Psoas muscle (tissue), 7 donors: ENCODE measurements at regions not wholly inside any gene's neighbourhood (a gene's known extent, or its start where the extent isn't known, plus 50 kb on each side); places are given as distances from the start of the nearest gene placed in this dataset.

ENCODE experiments used
- ATAC-seq, 4 donors: fragments of 200-7000 bp; cut with Tn5 transposase; one replicate each; pipeline ENCODE4 v1.9.1; 2020; ENCODE audit warnings: moderate library complexity in 3 of 4, mild to moderate bottlenecking in 2 of 4
- DNase-seq, 2 donors: peaks; one replicate each; pipeline ENCODE4 v3.0.0-alpha.2; 2020
- H3K27ac ChIP-seq: fragments of 200-600 bp; one replicate; pipeline ENCODE4 v1.8.0; 2022
- H3K27me3 ChIP-seq, 3 donors: fragments of 200-600 bp in 1 of 3; one replicate each; pipeline versions ENCODE4 v1.6.1 to v1.8.0; 2013 to 2022; ENCODE audit warnings: low read length in 2 of 3, mild to moderate bottlenecking in 2 of 3, moderate library complexity in 1 of 3; ENCODE audit not compliant: insufficient read depth in 3 of 3
- H3K36me3 ChIP-seq, 2 donors: fragments of 200-600 bp in 1 of 2; one replicate each; pipeline versions ENCODE4 v1.6.1 to v1.8.0; 2013 to 2022; ENCODE audit warnings: low read depth in 1 of 2, mild to moderate bottlenecking in 1 of 2, moderate library complexity in 1 of 2; ENCODE audit not compliant: insufficient read depth in 1 of 2
- H3K4me1 ChIP-seq: fragments of 200-600 bp; one replicate; pipeline ENCODE4 v1.8.0; 2022
- H3K4me3 ChIP-seq: fragments of 200-600 bp; one replicate; pipeline ENCODE4 v1.8.0; 2022; ENCODE audit warnings: mild to moderate bottlenecking
- H3K9me3 ChIP-seq: fragments of 200-600 bp; one replicate; pipeline ENCODE4 v1.8.0; 2022
- CTCF ChIP-seq: fragments of 200-600 bp; IDR thresholded peaks from one replicate; pipeline ENCODE4 v1.8.0; 2022; ENCODE audit warnings: antibody characterized with exemption
- WGBS, 3 donors: extraction: QIAGEN DNeasy Blood & Tissue Kit; methylation state at CpG; one replicate each; pipeline versions ENCODE4 v1.1.6 to v1.1.7; 2013; 5-methylcytosine and 5-hydroxymethylcytosine counted together
- intact Hi-C, 2 donors: fragments of 100-400 bp; cut with DNase I; formaldehyde crosslinking; loops; one replicate each; pipeline versions ENCODE4 v1.11.0 to v1.14.2; 2022
- donor health status: healthy with polysubstance abuse.
- donor health status: DM: no; HTN: no; CAD: no; lungs with moderate emphysema.
- donor health status: Bipolar disorder and iron deficiency.
- donor health status: healthy.
- donor health status: DM: yes; HTN: yes; CAD: no.
- donor health status: DM: no; HTN: no; CAD: no.
- donor health status: DM: yes; HTN: yes; CAD: no.

- Histone ChIP-seq H3K9me3 (no peaks in the 10 kb centered on the region), H3K4me3 (no peak overlapping the region), H3K27ac (no peak overlapping the region), H3K36me3 (no peaks in the 10 kb centered on the region), H3K27me3 (no peaks in the 10 kb centered on the region), H3K4me1 (no peaks in the 10 kb centered on the region)
- no peak for DNase-seq
- WGBS, 3 donors, result 27 to 35% (median 31%) methylated on average over 11 of the region's 11 CpGs
- no peak for ATAC-seq
- TF ChIP-seq CTCF, result no peak
- intact Hi-C loops, result no loop called here
Measured at GRCh38 chr12:27866373-27867101, 86.5 kb upstream of the MANSC4 start.

- no peak for TF ChIP-seq CTCF
- H3K36me3 ChIP-seq, result no peaks in the 10 kb centered on the region
- no peak overlapping the region for H3K4me3 ChIP-seq
- H3K4me1 ChIP-seq, result no peaks in the 10 kb centered on the region
- H3K27ac ChIP-seq, result no peak overlapping the region
- ATAC-seq (no peak), DNase-seq (no peak)
- H3K9me3 ChIP-seq, result no peaks in the 10 kb centered on the region
- no peaks in the 10 kb centered on the region for H3K27me3 ChIP-seq
- WGBS, 3 donors, result 79 to 94% (median 93%) methylated on average over 3 of the region's 3 CpGs
- intact Hi-C loops, result no loop called here
Measured at GRCh38 chr12:27865421-27865820, 85.4 kb upstream of the MANSC4 start.

GRCh38 chr12:27864521-27864920, 84.5 kb upstream of the MANSC4 start:
- no peak for DNase-seq
- WGBS, 3 donors, result 96 to 98% (median 96%) methylated on average over 2 of the region's 2 CpGs
- TF ChIP-seq CTCF, result no peak

DNA sequence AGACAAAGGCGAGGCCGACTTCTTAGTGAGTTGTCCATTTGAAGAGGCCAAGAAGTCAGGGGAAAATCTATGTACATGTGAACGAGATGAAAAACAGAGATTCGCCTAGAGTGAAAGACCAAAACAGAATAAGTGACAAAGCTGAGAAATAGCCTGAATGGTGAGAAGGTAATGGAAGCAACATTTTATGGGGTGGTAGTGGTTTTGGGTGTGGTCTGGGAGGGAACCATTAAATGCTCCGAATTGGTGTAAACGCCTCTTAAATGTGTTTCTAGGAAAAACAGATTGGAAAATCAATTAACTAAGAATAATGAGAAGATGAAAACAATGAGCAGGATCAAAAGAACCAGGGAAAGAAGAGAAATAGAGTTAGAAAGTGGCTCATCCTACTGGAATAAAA, 83.8 kb upstream of the MANSC4 start:
- no peak overlapping the region for H3K4me3 ChIP-seq
- no peaks in the 10 kb centered on the region for H3K36me3 ChIP-seq
- no peaks in the 10 kb centered on the region for H3K9me3 ChIP-seq
- WGBS, 3 donors, result 85 to 94% (median 92%) methylated on average over 6 of the region's 6 CpGs
- TF ChIP-seq CTCF, result no peak
- intact Hi-C loops, result no loop called here
- no peak overlapping the region for H3K27ac ChIP-seq
- H3K4me1 ChIP-seq, result no peaks in the 10 kb centered on the region
- DNase-seq, result no peak
- ATAC-seq, result no peak
- H3K27me3 ChIP-seq, result no peaks in the 10 kb centered on the region

More at GRCh38 chr12:27864521-27864920, 84.5 kb upstream of the MANSC4 start:
- no peaks in the 10 kb centered on the region for H3K9me3 ChIP-seq
- H3K27ac ChIP-seq, result no peak overlapping the region
- no peak overlapping the region for H3K4me3 ChIP-seq
- H3K27me3 ChIP-seq, result no peaks in the 10 kb centered on the region
- no peak for ATAC-seq
- H3K4me1 ChIP-seq, result no peaks in the 10 kb centered on the region
- H3K36me3 ChIP-seq, result no peaks in the 10 kb centered on the region
- intact Hi-C loops, result no loop called here
